Gastrocnemius medialis (tissue), 4 donors: ENCODE measurements at regions not wholly inside any gene's neighbourhood (a gene's known extent, or its start where the extent isn't known, plus 50 kb on each side); places are given as distances from the start of the nearest gene placed in this dataset.

Source experiments
- ATAC-seq, 2 donors: fragments of 150-250 bp; one replicate each; pipeline ENCODE4 v1.9.1; 2016
- DNase-seq, 2 donors: peaks; one replicate each; pipeline ENCODE4 v3.0.0-alpha.2; 2019
- H3K27ac ChIP-seq, 4 donors: fragments of 200-600 bp; sonication (generic); 1 replicate in 1 of 4; 2 replicates in 3 of 4; pipeline ENCODE4 v1.5.1; 2016 to 2018; ENCODE audit warnings: mild to moderate bottlenecking in 2 of 4, moderate library complexity in 1 of 4
- H3K27me3 ChIP-seq, 3 donors: fragments of 200-600 bp; sonication (generic) in 2 of 3; 1 replicate in 1 of 3; 2 replicates in 2 of 3; pipeline versions ENCODE4 v1.5.1 to v1.6.0; 2016 to 2019; ENCODE audit warnings: mild to moderate bottlenecking in 1 of 3, moderate library complexity in 1 of 3
- H3K36me3 ChIP-seq, 2 donors: fragments of 200-600 bp; sonication (generic) in 1 of 2; one replicate each; pipeline ENCODE4 v1.5.1; 2017 to 2018
- H3K4me1 ChIP-seq, 2 donors: fragments of 200-600 bp; sonication (generic) in 1 of 2; one replicate each; pipeline ENCODE4 v1.5.1; 2016 to 2017; ENCODE audit warnings: mild to moderate bottlenecking in 2 of 2
- H3K4me3 ChIP-seq, 4 donors: fragments of 200-600 bp; sonication (generic) in 3 of 4; 1 replicate in 1 of 4; 2 replicates in 3 of 4; pipeline ENCODE4 v1.5.1; 2016 to 2019; ENCODE audit warnings: mild to moderate bottlenecking in 2 of 4
- H3K9me3 ChIP-seq, 3 donors: fragments of 200-600 bp; sonication (generic) in 2 of 3; 1 replicate in 1 of 3; 2 replicates in 2 of 3; pipeline ENCODE4 v1.5.1; 2016 to 2019
- POLR2A ChIP-seq, 2 donors: fragments of 450-650 bp; IDR thresholded peaks; one replicate each; pipeline ENCODE4 v1.6.1; 2017; ENCODE audit warnings: antibody characterized with exemption in 2 of 2, mild to moderate bottlenecking in 2 of 2, moderate library complexity in 2 of 2
- in situ Hi-C, 4 donors: fragments of 200-750 bp; cut with MboI; loops; one replicate each; pipeline versions ENCODE4 v1.15.0 to v1.8.0; 2017; ENCODE audit warnings: low sequenced_read_pairs in 4 of 4
- intact Hi-C: fragments of 100-400 bp; cut with DNase I; formaldehyde crosslinking; loops from one replicate; pipeline ENCODE4 v1.15.1; 2023; ENCODE audit warnings: low total_unique reads
- TF ChIP-seq, protein P1 (sequence below), 5 experiments: fragments of 450-650 bp in 3 of 5; fragments of 200-600 bp in 2 of 5; sonication (generic) in 2 of 5; IDR thresholded peaks in 4 of 5; conservative IDR thresholded peaks in 1 of 5; 1 replicate in 4 of 5; 2 replicates in 1 of 5; pipeline ENCODE4 v1.5.1; 2016 to 2019; ENCODE audit warnings: antibody characterized with exemption in 5 of 5, mild to moderate bottlenecking in 3 of 5, moderate library complexity in 3 of 5

GRCh38 chr10:2011106-2011716 lies 273.9 kb upstream of the ADARB2 start:
- Histone ChIP-seq H3K9me3 (no peaks in the 10 kb centered on the region), H3K27ac (no peak overlapping the region), H3K4me3 (no peak overlapping the region), H3K36me3 (no peaks in the 10 kb centered on the region), H3K4me1 (no peaks in the 10 kb centered on the region), H3K27me3 (no peaks in the 10 kb centered on the region)
- intact Hi-C loops = no loop called here
- in situ Hi-C loops = no loop called here
- no peak for TF ChIP-seq POLR2A (IDR thresholded peaks at IDR 0.05)
- TF ChIP-seq, protein P1, sequence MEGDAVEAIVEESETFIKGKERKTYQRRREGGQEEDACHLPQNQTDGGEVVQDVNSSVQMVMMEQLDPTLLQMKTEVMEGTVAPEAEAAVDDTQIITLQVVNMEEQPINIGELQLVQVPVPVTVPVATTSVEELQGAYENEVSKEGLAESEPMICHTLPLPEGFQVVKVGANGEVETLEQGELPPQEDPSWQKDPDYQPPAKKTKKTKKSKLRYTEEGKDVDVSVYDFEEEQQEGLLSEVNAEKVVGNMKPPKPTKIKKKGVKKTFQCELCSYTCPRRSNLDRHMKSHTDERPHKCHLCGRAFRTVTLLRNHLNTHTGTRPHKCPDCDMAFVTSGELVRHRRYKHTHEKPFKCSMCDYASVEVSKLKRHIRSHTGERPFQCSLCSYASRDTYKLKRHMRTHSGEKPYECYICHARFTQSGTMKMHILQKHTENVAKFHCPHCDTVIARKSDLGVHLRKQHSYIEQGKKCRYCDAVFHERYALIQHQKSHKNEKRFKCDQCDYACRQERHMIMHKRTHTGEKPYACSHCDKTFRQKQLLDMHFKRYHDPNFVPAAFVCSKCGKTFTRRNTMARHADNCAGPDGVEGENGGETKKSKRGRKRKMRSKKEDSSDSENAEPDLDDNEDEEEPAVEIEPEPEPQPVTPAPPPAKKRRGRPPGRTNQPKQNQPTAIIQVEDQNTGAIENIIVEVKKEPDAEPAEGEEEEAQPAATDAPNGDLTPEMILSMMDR (IDR thresholded peaks at IDR 0.05 in 4 of 5, conservative IDR thresholded peaks at IDR 0.05 in 1 of 5) = no peak
- ATAC-seq = no peak
- no peak for DNase-seq

DNA sequence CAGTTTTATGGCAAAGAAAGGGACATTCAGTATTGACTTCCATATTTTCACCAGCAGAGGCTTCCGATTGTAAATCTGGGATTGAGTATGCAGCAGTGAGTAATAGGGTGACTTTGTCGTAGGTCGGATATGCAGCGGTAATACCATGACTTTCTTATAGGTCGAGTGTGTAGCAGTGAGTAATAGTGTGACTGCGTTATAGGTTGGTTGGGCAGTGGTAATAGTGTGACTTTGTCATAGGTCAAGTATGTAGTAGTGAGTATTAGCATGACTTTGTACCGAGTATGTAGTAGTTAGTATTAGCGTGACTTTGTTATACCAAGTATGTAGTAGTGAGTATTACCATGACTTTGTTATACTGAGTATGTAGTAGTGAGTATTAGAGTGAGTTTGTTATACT lies 268.2 kb upstream of the ADARB2 start:
- H3K4me3 ChIP-seq = no peak overlapping the region
- intact Hi-C loops = no loop called here

GRCh38 chr10:1992930-1993329 lies 255.6 kb upstream of the ADARB2 start:
- Histone ChIP-seq H3K36me3 (no peaks in the 10 kb centered on the region), H3K9me3 (no peaks in the 10 kb centered on the region), H3K27me3 (no peaks in the 10 kb centered on the region), H3K4me3 (no peak overlapping the region), H3K4me1 (no peaks in the 10 kb centered on the region), H3K27ac (no peak overlapping the region)
- ATAC-seq = no peak
- in situ Hi-C loops (no loop called here), intact Hi-C loops (no loop called here)
- DNase-seq = no peak
- TF ChIP-seq POLR2A (IDR thresholded peaks at IDR 0.05) = no peak
- TF ChIP-seq, protein P1 (IDR thresholded peaks at IDR 0.05 in 4 of 5, conservative IDR thresholded peaks at IDR 0.05 in 1 of 5) = no peak

More for the DNA sequence above, 268.2 kb upstream of the ADARB2 start:
- Histone ChIP-seq H3K27ac (no peak overlapping the region), H3K9me3 (no peaks in the 10 kb centered on the region), H3K36me3 (no peaks in the 10 kb centered on the region), H3K4me1 (no peaks in the 10 kb centered on the region), H3K27me3 (no peaks in the 10 kb centered on the region)
- ATAC-seq (no peak), DNase-seq (no peak)
- no peak for TF ChIP-seq POLR2A (IDR thresholded peaks at IDR 0.05)
- TF ChIP-seq, protein P1 (IDR thresholded peaks at IDR 0.05 in 4 of 5, conservative IDR thresholded peaks at IDR 0.05 in 1 of 5) = no peak
- in situ Hi-C loops = no loop called here

GRCh38 chr10:1989090-1989489 lies 251.8 kb upstream of the ADARB2 start:
- no peak for ATAC-seq
- no peak for DNase-seq
- Histone ChIP-seq H3K27ac (no peak overlapping the region), H3K4me1 (no peaks in the 10 kb centered on the region), H3K4me3 (no peak overlapping the region), H3K36me3 (no peaks in the 10 kb centered on the region), H3K27me3 (no peaks in the 10 kb centered on the region), H3K9me3 (no peaks in the 10 kb centered on the region)
- intact Hi-C loops (no loop called here), in situ Hi-C loops (no loop called here)
- TF ChIP-seq POLR2A (IDR thresholded peaks at IDR 0.05) = no peak
- TF ChIP-seq, protein P1 (IDR thresholded peaks at IDR 0.05 in 4 of 5, conservative IDR thresholded peaks at IDR 0.05 in 1 of 5) = no peak

GRCh38 chr10:1981976-1982375 lies 244.7 kb upstream of the ADARB2 start:
- H3K36me3 ChIP-seq = no peaks in the 10 kb centered on the region
- DNase-seq = no peak
- no peak for ATAC-seq
- TF ChIP-seq, protein P1 (IDR thresholded peaks at IDR 0.05 in 4 of 5, conservative IDR thresholded peaks at IDR 0.05 in 1 of 5) = no peak
- TF ChIP-seq POLR2A (IDR thresholded peaks at IDR 0.05) = no peak
- intact Hi-C loops (no loop called here), in situ Hi-C loops (no loop called here)
- no peak overlapping the region for H3K4me3 ChIP-seq
- peaks cover 0 to 5% (median 0%) of the 10 kb centered on the region in 3 donors for H3K9me3 ChIP-seq
- no peak overlapping the region for H3K27ac ChIP-seq
- H3K4me1 ChIP-seq = no peaks in the 10 kb centered on the region
- H3K27me3 ChIP-seq = no peaks in the 10 kb centered on the region
